GM21423 (cell line): ENCODE measurements at regions not wholly inside any gene's neighbourhood (a gene's known extent, or its start where the extent isn't known, plus 50 kb on each side); places are given as distances from the start of the nearest gene placed in this dataset.
"Not testable (repeated sequence)": the region's sequence is repeated elsewhere in the genome, so short reads cannot be mapped to it uniquely, and the experiment has no call there.

ENCODE experiments used
- ATAC-seq: cut with Tn5 transposase; IDR thresholded peaks from one replicate; pipeline ENCODE4 v1.9.1; 2021; ENCODE audit warnings: mild to moderate bottlenecking, moderate library complexity; ENCODE audit not compliant: unreplicated experiment

GRCh38 chr14:52202151-52202550, 65.3 kb upstream of the PTGDR start:
- no peak for ATAC-seq

- no peak for ATAC-seq
These were observed 77.1 kb upstream of the PTGDR start for GRCh38 chr14:52190337-52190931.

GRCh38 chr14:52189325-52189724, 78.2 kb upstream of the PTGDR start:
- no peak for ATAC-seq

- no peak for ATAC-seq
These were observed 79.1 kb upstream of the PTGDR start for GRCh38 chr14:52188381-52188780.

GRCh38 chr14:52185178-52185577, 82.3 kb upstream of the PTGDR start:
- ATAC-seq = no peak

- no peak for ATAC-seq
These were observed 84.6 kb upstream of the PTGDR start for GRCh38 chr14:52182853-52183252.

GRCh38 chr14:52179141-52179790, 88.2 kb upstream of the PTGDR start:
- no peak for ATAC-seq

GRCh38 chr14:52175982-52176502, 91.5 kb upstream of the PTGDR start:
- peak; percentile 89 for ATAC-seq

- ATAC-seq = not testable (repeated sequence)
These were observed 95.6 kb upstream of the PTGDR start for GRCh38 chr14:52171932-52172331.

GRCh38 chr14:52166822-52167221, 98.0 kb upstream of the NID2 start:
- no peak for ATAC-seq

- no peak for ATAC-seq
These were observed 86.9 kb upstream of the NID2 start for GRCh38 chr14:52155651-52156213.

- ATAC-seq = no peak
These were observed 86.3 kb upstream of the NID2 start for GRCh38 chr14:52154992-52155650.

GRCh38 chr14:52153939-52154338, 85.1 kb upstream of the NID2 start:
- no peak for ATAC-seq

GRCh38 chr14:52150162-52150561, 81.3 kb upstream of the NID2 start:
- no peak for ATAC-seq

- no peak for ATAC-seq
These were observed 79.5 kb upstream of the NID2 start for GRCh38 chr14:52148371-52148770.

GRCh38 chr14:52146504-52146903, 77.6 kb upstream of the NID2 start:
- no peak for ATAC-seq

- not testable (repeated sequence) for ATAC-seq
These were observed 75.2 kb upstream of the NID2 start for GRCh38 chr14:52144099-52144498.

GRCh38 chr14:52142504-52142903, 73.6 kb upstream of the NID2 start:
- no peak for ATAC-seq

GRCh38 chr14:52131640-52132320, 62.9 kb upstream of the NID2 start:
- no peak for ATAC-seq

GRCh38 chr14:52129721-52130120, 60.9 kb upstream of the NID2 start:
- ATAC-seq = no peak

GRCh38 chr14:52125885-52126284, 57.0 kb upstream of the NID2 start:
- ATAC-seq = no peak
